HCT116 (cell line): ENCODE measurements at regions not wholly inside any gene's neighbourhood (a gene's known extent, or its start where the extent isn't known, plus 50 kb on each side); places are given as distances from the start of the nearest gene placed in this dataset.

Experiments used
- ATAC-seq: fragments of 200-7000 bp; cut with Tn5 transposase; 2 replicates; pipeline ENCODE4 v1.9.1; 2020; ENCODE audit warnings: mild to moderate bottlenecking, moderate library complexity
- BruUV-seq: library from RNA; stranded (reverse); fragments of 400-500 nt; replicated peaks from 2 replicates; lab custom pipeline; 2021; lab: Mats Ljungman, UMichigan
- CTCF ChIA-PET: fragments of 300-600 bp; sonication (Branson Sonifier 250); formaldehyde crosslinking; loops from one replicate; lab custom pipeline; 2021; ENCODE audit warnings: antibody characterized with exemption; lab: Charles Lee
- POLR2A ChIA-PET: fragments of 300-600, 350-600 bp; sonication (Branson Sonifier 250); formaldehyde crosslinking; loops from one replicate; lab custom pipeline; 2021; ENCODE audit warnings: antibody characterized with exemption; lab: Charles Lee
- RAD21 ChIA-PET, 2 experiments: fragments of 300-600 bp; sonication (Branson Sonifier 250); formaldehyde crosslinking; loops; one replicate each; lab custom pipeline; 2023; ENCODE audit warnings: low total read pairs in 2 of 2; ENCODE audit not compliant: uncharacterized antibody in 2 of 2, unreplicated experiment in 2 of 2, low non-redundant PET in 1 of 2; lab: Charles Lee
- DNase-seq: peaks from one replicate; pipeline ENCODE4 v3.0.0-alpha.2; 2010; ENCODE audit warnings: low read depth, low spot score
- H2AFZ ChIP-seq: fragments of 200-600 bp; shearing (Covaris generic), sonication (generic); 2 replicates; pipeline ENCODE4 v1.6.1; 2017; ENCODE audit warnings: low read depth, mixed run types, mixed read lengths, antibody characterized with exemption, low read length; ENCODE audit not compliant: poor library complexity, severe bottlenecking
- H3K27ac ChIP-seq: 2 replicates; pipeline ENCODE4 v1.5.1; 2012; ENCODE audit warnings: low read depth, low read length
- H3K27me3 ChIP-seq: fragments of 200-600 bp; sonication (generic); 2 replicates; pipeline ENCODE4 v1.6.1; 2016; ENCODE audit warnings: mixed run types, low read length, mixed read lengths; ENCODE audit not compliant: insufficient read depth
- H3K36me3 ChIP-seq, 2 experiments: fragments of 200-500 bp in 1 of 2; fragments of 200-600 bp in 1 of 2; sonication (Bioruptor generic) in 1 of 2; sonication (generic) in 1 of 2; 2 replicates each; pipeline versions ENCODE4 v1.5.1 to v1.6.1; 2014 to 2016; ENCODE audit warnings: low read length in 2 of 2, inconsistent platforms in 1 of 2, mixed read lengths in 1 of 2, mixed run types in 1 of 2; ENCODE audit not compliant: insufficient read depth in 2 of 2, control insufficient read depth in 1 of 2
- H3K4me1 ChIP-seq, 2 experiments: fragments of 200-600 bp in 1 of 2; sonication (generic) in 1 of 2; 2 replicates each; pipeline versions ENCODE4 v1.5.1 to v1.6.1; 2012 to 2017; ENCODE audit warnings: low read length in 2 of 2, inconsistent platforms in 1 of 2, mild to moderate bottlenecking in 1 of 2, mixed read lengths in 1 of 2, mixed run types in 1 of 2, moderate library complexity in 1 of 2; ENCODE audit not compliant: insufficient read depth in 2 of 2, control insufficient read depth in 1 of 2
- H3K4me2 ChIP-seq: fragments of 200-600 bp; sonication (generic); 2 replicates; pipeline ENCODE4 v1.6.1; 2017; ENCODE audit warnings: mixed run types, low read length, mixed read lengths
- H3K4me3 ChIP-seq, 2 experiments: fragments of 200-600 bp in 1 of 2; sonication (generic) in 1 of 2; replicated peaks in 1 of 2; 2 replicates each; pipeline ENCODE4 v1.5.1; 2011 to 2016; ENCODE audit warnings: low read length in 2 of 2, control low read depth in 1 of 2, low read depth in 1 of 2, mild to moderate bottlenecking in 1 of 2, mixed read lengths in 1 of 2, mixed run types in 1 of 2
- H3K79me2 ChIP-seq: fragments of 200-600 bp; sonication (generic); 2 replicates; pipeline ENCODE4 v1.6.1; 2017; ENCODE audit warnings: mild to moderate bottlenecking, mixed run types, low read length, moderate library complexity, mixed read lengths; ENCODE audit not compliant: insufficient read depth
- H3K9ac ChIP-seq: fragments of 200-600 bp; sonication (generic); 2 replicates; pipeline ENCODE4 v1.6.1; 2016; ENCODE audit warnings: low read length, mixed read lengths
- H3K9me2 ChIP-seq: fragments of 200-600 bp; sonication (generic), shearing (Covaris generic); 2 replicates; pipeline ENCODE4 v1.6.1; 2017; ENCODE audit warnings: mixed run types, mild to moderate bottlenecking, moderate library complexity; ENCODE audit not compliant: insufficient read depth
- H3K9me3 ChIP-seq, 2 experiments: fragments of 200-500 bp in 1 of 2; fragments of 200-600 bp in 1 of 2; sonication (Bioruptor generic) in 1 of 2; sonication (generic) in 1 of 2; 2 replicates each; pipeline ENCODE4 v1.6.1; 2014 to 2017; ENCODE audit warnings: low read length in 2 of 2, mixed read lengths in 2 of 2, inconsistent platforms in 1 of 2, low read depth in 1 of 2, mild to moderate bottlenecking in 1 of 2, mixed run types in 1 of 2, moderate library complexity in 1 of 2; ENCODE audit not compliant: control insufficient read depth in 1 of 2, insufficient read depth in 1 of 2
- H4K20me1 ChIP-seq: fragments of 200-600 bp; sonication (generic), shearing (Covaris generic); 2 replicates; pipeline ENCODE4 v1.6.1; 2017; ENCODE audit warnings: mixed run types, mild to moderate bottlenecking, moderate library complexity; ENCODE audit not compliant: insufficient read depth
- JUND ChIP-seq: IDR thresholded peaks from 2 replicates; pipeline ENCODE4 v1.6.1; 2012
- POLR2A ChIP-seq: IDR thresholded peaks from 2 replicates; pipeline ENCODE4 v1.7.0; 2011; ENCODE audit warnings: borderline replicate concordance; ENCODE audit not compliant: insufficient read depth, insufficient read length; ENCODE audit errors: extremely low read depth
- POLR2AphosphoS5 ChIP-seq: IDR thresholded peaks from 2 replicates; pipeline ENCODE4 v1.6.1; 2011; ENCODE audit warnings: mild to moderate bottlenecking, low read depth, low read length, moderate library complexity
- RAD21 ChIP-seq: IDR thresholded peaks from 2 replicates; pipeline ENCODE4 v1.6.1; 2012; ENCODE audit warnings: low read depth, mild to moderate bottlenecking
- SP1 ChIP-seq: IDR thresholded peaks from 2 replicates; pipeline ENCODE4 v1.6.1; 2012; ENCODE audit warnings: low read depth
- SRF ChIP-seq: IDR thresholded peaks from 2 replicates; pipeline ENCODE4 v1.6.1; 2012; ENCODE audit warnings: low read depth
- intact Hi-C: fragments of 100-400 bp; cut with micrococcal nuclease; formaldehyde crosslinking; loops from 2 replicates; pipeline ENCODE4 v1.10.0; 2022
- TF ChIP-seq, protein P1 (sequence below): IDR thresholded peaks from 2 replicates; pipeline ENCODE4 v1.6.1; 2012
- TF ChIP-seq, protein P2 (sequence below), 3 experiments: fragments of 200-600 bp in 1 of 3; sonication (generic) in 1 of 3; IDR thresholded peaks in 2 of 3; conservative IDR thresholded peaks in 1 of 3; 2 replicates each; pipeline ENCODE4 v1.5.1; 2012 to 2017; ENCODE audit warnings: low read depth in 2 of 3, low read length in 2 of 3, antibody characterized with exemption in 1 of 3, borderline replicate concordance in 1 of 3, control low read depth in 1 of 3, mild to moderate bottlenecking in 1 of 3, mixed read lengths in 1 of 3, mixed run types in 1 of 3, moderate library complexity in 1 of 3; ENCODE audit not compliant: insufficient read depth in 1 of 3

DNA sequence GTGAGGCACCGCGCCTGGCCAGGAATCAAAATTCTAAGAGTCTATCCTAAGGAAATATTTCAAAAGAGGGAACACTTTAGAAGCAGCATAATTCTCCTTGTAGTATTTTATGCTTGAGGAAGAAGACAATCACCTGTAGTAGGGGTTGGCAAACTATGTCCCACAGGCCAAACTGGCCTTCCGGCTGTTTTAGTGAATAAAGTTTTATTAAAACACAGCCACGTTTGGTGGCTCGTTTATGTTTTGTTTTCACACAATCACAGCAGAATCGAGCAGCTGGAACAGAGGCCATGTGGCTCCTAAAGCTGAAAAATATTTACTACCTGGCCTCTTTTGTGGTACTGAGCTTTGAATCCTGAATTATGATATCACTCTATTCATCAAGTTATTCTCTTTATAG lies 131.7 kb upstream of the TNS3 start:
- Histone ChIP-seq H3K27me3 (no peaks in the 10 kb centered on the region), H3K9me3 (no peaks in the 10 kb centered on the region), H3K4me1 (no peaks in the 10 kb centered on the region), H3K27ac (no peak overlapping the region), H3K4me2 (no peak overlapping the region), H3K4me3 (no peak overlapping the region), H3K36me3 (no peaks in the 10 kb centered on the region), H3K9me2 (no peaks in the 10 kb centered on the region), H2AFZ (no peak overlapping the region), H4K20me1 (no peaks in the 10 kb centered on the region), H3K79me2 (no peaks in the 10 kb centered on the region), H3K9ac (no peak overlapping the region)
- intact Hi-C loops, result no loop called here
- RAD21 ChIA-PET, result no interaction called here
- no TSS peak for BruUV-seq
- POLR2A ChIA-PET, result no interaction called here
- no peak for DNase-seq
- TF ChIP-seq SP1 (no peak), POLR2AphosphoS5 (no peak), SRF (no peak), POLR2A (no peak), RAD21 (no peak), JUND (no peak)
- TF ChIP-seq, protein P1, sequence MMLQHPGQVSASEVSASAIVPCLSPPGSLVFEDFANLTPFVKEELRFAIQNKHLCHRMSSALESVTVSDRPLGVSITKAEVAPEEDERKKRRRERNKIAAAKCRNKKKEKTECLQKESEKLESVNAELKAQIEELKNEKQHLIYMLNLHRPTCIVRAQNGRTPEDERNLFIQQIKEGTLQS, result no peak
- CTCF ChIA-PET, result no interaction called here
- no peak for ATAC-seq

DNA sequence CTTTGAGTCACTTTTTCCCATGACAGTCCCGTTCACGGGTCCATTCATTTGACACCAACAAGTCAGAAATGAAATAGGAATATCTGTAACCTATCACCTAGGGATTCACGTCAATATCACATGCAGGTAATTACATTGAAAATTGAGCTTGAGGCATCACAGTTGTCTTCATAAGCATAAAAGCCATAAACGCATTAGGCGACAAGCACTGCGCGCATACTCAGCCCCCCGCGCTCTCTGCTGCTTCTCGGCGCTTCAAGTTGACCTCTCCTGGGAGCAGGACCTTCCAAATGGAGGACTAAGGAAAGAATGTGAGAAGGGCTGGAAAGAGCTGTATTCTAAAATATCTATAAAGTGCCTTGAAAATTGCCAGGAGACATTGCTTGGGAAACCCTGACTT lies 130.5 kb upstream of the TNS3 start:
- no peak overlapping the region for H2AFZ ChIP-seq
- TF ChIP-seq, protein P2, sequence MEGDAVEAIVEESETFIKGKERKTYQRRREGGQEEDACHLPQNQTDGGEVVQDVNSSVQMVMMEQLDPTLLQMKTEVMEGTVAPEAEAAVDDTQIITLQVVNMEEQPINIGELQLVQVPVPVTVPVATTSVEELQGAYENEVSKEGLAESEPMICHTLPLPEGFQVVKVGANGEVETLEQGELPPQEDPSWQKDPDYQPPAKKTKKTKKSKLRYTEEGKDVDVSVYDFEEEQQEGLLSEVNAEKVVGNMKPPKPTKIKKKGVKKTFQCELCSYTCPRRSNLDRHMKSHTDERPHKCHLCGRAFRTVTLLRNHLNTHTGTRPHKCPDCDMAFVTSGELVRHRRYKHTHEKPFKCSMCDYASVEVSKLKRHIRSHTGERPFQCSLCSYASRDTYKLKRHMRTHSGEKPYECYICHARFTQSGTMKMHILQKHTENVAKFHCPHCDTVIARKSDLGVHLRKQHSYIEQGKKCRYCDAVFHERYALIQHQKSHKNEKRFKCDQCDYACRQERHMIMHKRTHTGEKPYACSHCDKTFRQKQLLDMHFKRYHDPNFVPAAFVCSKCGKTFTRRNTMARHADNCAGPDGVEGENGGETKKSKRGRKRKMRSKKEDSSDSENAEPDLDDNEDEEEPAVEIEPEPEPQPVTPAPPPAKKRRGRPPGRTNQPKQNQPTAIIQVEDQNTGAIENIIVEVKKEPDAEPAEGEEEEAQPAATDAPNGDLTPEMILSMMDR (IDR thresholded peaks at IDR 0.05 in 2 of 3, conservative IDR thresholded peaks at IDR 0.05 in 1 of 3; ENCODE audit: borderline replicate concordance in 1 of 3, insufficient read depth in 1 of 3, low read depth in 2 of 3, low read length in 2 of 3), result no peak
- TF ChIP-seq, all 23 proteins: peak for 0
- intact Hi-C loops, result no loop called here
- no peaks in the 10 kb centered on the region for H3K36me3 ChIP-seq
- no peaks in the 10 kb centered on the region for H3K9me3 ChIP-seq
- H3K9ac ChIP-seq, result no peak overlapping the region
- ATAC-seq (no peak), DNase-seq (no peak)
- H3K9me2 ChIP-seq, result no peaks in the 10 kb centered on the region
- H3K27ac ChIP-seq, result no peak overlapping the region
- ChIA-PET CTCF (interaction anchor here (0.5 kb wide), 1 partner anchor 97 kb away, joined by 3 read pairs; no protein-coding TSS in a partner anchor), POLR2A (no interaction called here), RAD21 (no interaction called here)
- H3K4me1 ChIP-seq, result no peaks in the 10 kb centered on the region
- no peaks in the 10 kb centered on the region for H3K27me3 ChIP-seq
- H3K4me2 ChIP-seq, result no peak overlapping the region
- BruUV-seq, result no TSS peak
- H3K4me3 ChIP-seq, result no peak overlapping the region
- no peaks in the 10 kb centered on the region for H3K79me2 ChIP-seq
- H4K20me1 ChIP-seq, result no peaks in the 10 kb centered on the region
